Activated gamma-delta T cell treated with Interleukin-2 at 50 U/mL for 16 hours (primary cell): ENCODE measurements at regions not wholly inside any gene's neighbourhood (a gene's known extent, or its start where the extent isn't known, plus 50 kb on each side); places are given as distances from the start of the nearest gene placed in this dataset.
"Not testable (repeated sequence)": the region's sequence is repeated elsewhere in the genome, so short reads cannot be mapped to it uniquely, and the experiment has no call there.

ENCODE experiments used
- DNase-seq: peaks from one replicate; pipeline ENCODE4 v3.0.0-alpha.2; 2020

GRCh38 chr22:21150863-21151262 is 105.1 kb downstream of the LRRC74B start:
- not testable (repeated sequence) for DNase-seq

- DNase-seq: not testable (repeated sequence)
Measured at GRCh38 chr22:21187841-21188240, 142.1 kb downstream of the LRRC74B start.

DNA sequence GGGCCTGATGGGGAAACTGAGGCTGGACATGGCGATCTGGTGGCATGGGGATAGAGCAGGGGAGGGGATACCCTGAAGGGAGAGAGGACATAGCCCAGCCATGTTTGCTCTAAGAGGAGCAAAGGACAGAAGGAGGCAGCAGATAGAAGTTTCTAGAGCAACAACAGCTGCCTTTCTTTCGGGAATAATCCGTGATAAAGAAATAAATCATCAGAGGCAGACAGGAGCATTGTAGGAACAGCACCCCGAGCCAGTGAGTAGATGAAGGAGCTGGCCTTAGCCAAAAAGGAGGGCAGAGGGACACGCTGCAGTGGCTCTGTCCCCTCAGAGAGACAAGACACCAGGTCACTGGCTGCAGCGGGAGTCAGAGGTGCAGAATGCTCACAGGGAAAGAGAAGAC is 166.3 kb downstream of the LRRC74B start:
- DNase-seq: not testable (repeated sequence)

DNA sequence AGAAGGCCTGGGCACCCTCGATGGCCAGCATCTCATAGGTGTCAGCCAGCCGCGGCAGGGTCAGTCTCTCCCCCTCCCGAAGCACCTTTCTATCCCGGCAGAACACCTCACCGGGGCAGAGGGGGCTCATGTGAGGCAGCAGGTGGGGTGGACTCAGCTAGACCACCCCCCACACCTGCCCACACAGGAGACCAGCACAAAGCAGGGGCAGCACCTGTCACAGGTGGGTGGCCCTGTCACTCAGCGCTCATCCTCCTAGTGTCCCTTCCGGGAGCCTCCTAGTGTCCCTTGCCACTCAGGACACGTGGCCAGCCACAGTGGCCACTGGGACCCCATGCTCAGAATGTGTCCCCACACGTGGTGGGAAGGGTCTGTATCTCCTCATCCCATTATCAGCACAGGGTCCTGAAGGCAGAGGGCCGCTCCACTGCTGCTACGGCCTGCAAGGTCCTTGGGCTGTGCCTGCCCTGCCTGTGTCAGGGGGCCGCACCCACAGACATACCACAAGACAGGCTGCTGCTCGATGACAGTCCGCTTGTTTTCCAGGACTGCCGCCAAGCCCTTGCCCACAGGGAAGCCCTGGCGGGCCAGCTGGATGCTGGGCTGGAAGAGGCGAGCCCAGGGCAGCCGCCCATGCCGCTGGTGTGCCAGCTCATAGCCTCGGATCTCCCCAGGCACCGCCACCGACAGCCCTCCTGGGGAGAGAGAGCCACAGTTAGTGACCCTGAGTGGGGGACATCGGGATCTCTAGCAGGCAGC is 167.4 kb upstream of the RIMBP3B start:
- DNase-seq: not testable (repeated sequence)

DNA sequence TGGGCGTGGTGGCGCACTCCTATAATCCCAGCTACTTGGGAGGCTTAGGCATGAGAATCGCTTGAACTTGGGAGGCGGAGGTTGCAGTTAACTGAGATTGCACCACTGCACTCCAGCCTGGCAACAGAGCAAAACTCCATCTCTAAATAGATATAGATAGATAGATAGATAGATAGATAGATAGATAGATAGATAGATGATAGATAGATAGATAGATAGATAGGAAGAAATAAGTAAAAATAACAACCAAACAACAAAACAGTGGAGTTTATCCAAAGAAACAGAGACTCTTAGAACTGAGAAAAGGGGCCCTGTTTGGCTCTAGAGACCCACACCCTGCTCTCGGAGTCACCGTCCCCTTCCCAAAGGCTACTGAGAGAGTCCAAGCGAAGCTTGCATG is 158.7 kb upstream of the RIMBP3B start:
- DNase-seq: not testable (repeated sequence)

- not testable (repeated sequence) for DNase-seq
Measured at GRCh38 chr22:21226901-21227693, 156.5 kb upstream of the RIMBP3B start.

DNA sequence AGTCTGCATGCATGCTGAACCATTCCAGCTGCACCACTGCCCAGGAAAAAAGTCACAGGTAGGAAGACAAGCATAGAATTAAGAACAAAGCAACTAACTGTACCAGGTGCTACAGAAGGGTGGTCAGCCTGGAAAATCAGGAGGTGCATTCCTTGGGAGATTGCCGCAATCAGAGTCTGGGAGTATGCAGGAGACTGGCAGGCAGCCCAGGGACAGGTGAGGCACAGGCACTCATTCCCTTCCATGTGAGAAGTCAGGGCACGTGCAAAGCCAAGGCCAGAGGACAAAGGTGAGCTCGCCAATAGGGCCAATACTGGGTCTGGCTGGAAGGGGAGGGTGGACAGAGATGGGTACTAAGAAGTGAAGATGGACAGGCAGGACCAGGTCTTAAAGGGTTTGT is 132.1 kb upstream of the RIMBP3B start:
- not testable (repeated sequence) for DNase-seq

- peak; percentile 2 for DNase-seq
Measured at GRCh38 chr22:21282646-21283045, 100.9 kb upstream of the RIMBP3B start.

- DNase-seq: not testable (repeated sequence)
Measured at GRCh38 chr22:21293702-21294101, 89.8 kb upstream of the RIMBP3B start.

DNA sequence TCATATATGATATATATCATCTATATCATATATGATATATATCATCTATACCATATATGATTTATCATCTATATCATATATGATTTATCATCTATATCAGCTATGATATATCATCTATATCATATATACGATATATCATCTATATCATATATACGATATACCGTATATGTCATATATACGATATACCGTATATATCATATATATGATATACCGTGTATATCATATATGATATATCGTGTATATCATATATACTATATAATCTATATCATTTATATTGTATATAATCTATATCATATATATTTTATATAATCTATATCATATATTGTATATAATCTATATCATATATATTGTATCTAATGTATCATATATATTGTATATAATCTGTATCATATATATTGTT is 55.9 kb upstream of the RIMBP3B start:
- DNase-seq: not testable (repeated sequence)
